ENCODE measurements at regions not wholly inside any gene's neighbourhood (a gene's known extent, or its start where the extent isn't known, plus 50 kb on each side); places are given as distances from the start of the nearest gene placed in this dataset.
"Not testable (repeated sequence)": the region's sequence is repeated elsewhere in the genome, so short reads cannot be mapped to it uniquely, and the experiment has no call there.

GRCh38 chr10:36465604-36466379 lies 659.6 kb upstream of the ANKRD30A start:
- peak; percentile 26 for DNase-seq (ENCODE audit: low read depth)
- H3K4me3 ChIP-seq (ENCODE audit: low read length), result no peak overlapping the region
- no peaks in the 10 kb centered on the region for H3K27me3 ChIP-seq (replicated peaks; ENCODE audit: control insufficient read depth, insufficient read depth, low read length)
- no peak overlapping the region for H3K9ac ChIP-seq (ENCODE audit: low read length)
- H3K4me1 ChIP-seq (ENCODE audit: control insufficient read depth, insufficient read depth, low read length), result peaks cover 29% of the 10 kb centered on the region
- no peaks in the 10 kb centered on the region for H3K9me3 ChIP-seq (ENCODE audit: control insufficient read depth, low read length)
- H3K36me3 ChIP-seq (ENCODE audit: control insufficient read depth, insufficient read depth, low read length, severe bottlenecking), result no peaks in the 10 kb centered on the region

GRCh38 chr10:36464291-36464690 lies 661.1 kb upstream of the ANKRD30A start:
- Histone ChIP-seq H3K9ac (ENCODE audit: low read length) (no peak overlapping the region), H3K4me3 (ENCODE audit: low read length) (no peak overlapping the region)

GRCh38 chr10:36463390-36463789 lies 662.0 kb upstream of the ANKRD30A start:
- Histone ChIP-seq H3K9ac (ENCODE audit: low read length) (no peak overlapping the region), H3K27me3 (replicated peaks; ENCODE audit: control insufficient read depth, insufficient read depth, low read length) (no peaks in the 10 kb centered on the region), H3K4me3 (ENCODE audit: low read length) (no peak overlapping the region)

More at GRCh38 chr10:36464291-36464690, 661.1 kb upstream of the ANKRD30A start:
- Histone ChIP-seq H3K4me1 (ENCODE audit: control insufficient read depth, insufficient read depth, low read length) (peaks cover 29% of the 10 kb centered on the region), H3K9me3 (ENCODE audit: control insufficient read depth, low read length) (no peaks in the 10 kb centered on the region), H3K27me3 (replicated peaks; ENCODE audit: control insufficient read depth, insufficient read depth, low read length) (no peaks in the 10 kb centered on the region), H3K36me3 (ENCODE audit: control insufficient read depth, insufficient read depth, low read length, severe bottlenecking) (no peaks in the 10 kb centered on the region)
- DNase-seq (ENCODE audit: low read depth), result peak; percentile 54

GRCh38 chr10:36462194-36462593 lies 663.2 kb upstream of the ANKRD30A start:
- no peaks in the 10 kb centered on the region for H3K27me3 ChIP-seq (replicated peaks; ENCODE audit: control insufficient read depth, insufficient read depth, low read length)
- H3K4me3 ChIP-seq (ENCODE audit: low read length), result no peak overlapping the region
- H3K9me3 ChIP-seq (ENCODE audit: control insufficient read depth, low read length), result peaks cover 12% of the 10 kb centered on the region
- peak; percentile 62 for DNase-seq (ENCODE audit: low read depth)
- H3K36me3 ChIP-seq (ENCODE audit: control insufficient read depth, insufficient read depth, low read length, severe bottlenecking), result no peaks in the 10 kb centered on the region
- H3K9ac ChIP-seq (ENCODE audit: low read length), result no peak overlapping the region
- peaks cover 29% of the 10 kb centered on the region for H3K4me1 ChIP-seq (ENCODE audit: control insufficient read depth, insufficient read depth, low read length)

More at GRCh38 chr10:36463390-36463789, 662.0 kb upstream of the ANKRD30A start:
- H3K9me3 ChIP-seq (ENCODE audit: control insufficient read depth, low read length), result peaks cover 2% of the 10 kb centered on the region
- no peaks in the 10 kb centered on the region for H3K36me3 ChIP-seq (ENCODE audit: control insufficient read depth, insufficient read depth, low read length, severe bottlenecking)
- peaks cover 29% of the 10 kb centered on the region for H3K4me1 ChIP-seq (ENCODE audit: control insufficient read depth, insufficient read depth, low read length)
- no peak for DNase-seq (ENCODE audit: low read depth)

- H3K9me3 ChIP-seq (ENCODE audit: control insufficient read depth, low read length), result peaks cover 12% of the 10 kb centered on the region
These were observed 667.0 kb upstream of the ANKRD30A start for GRCh38 chr10:36458437-36458836.

GRCh38 chr10:36457751-36458150 lies 667.6 kb upstream of the ANKRD30A start:
- peaks cover 9% of the 10 kb centered on the region for H3K4me1 ChIP-seq (ENCODE audit: control insufficient read depth, insufficient read depth, low read length)
- H3K4me3 ChIP-seq (ENCODE audit: low read length), result no peak overlapping the region
- no peaks in the 10 kb centered on the region for H3K27me3 ChIP-seq (replicated peaks; ENCODE audit: control insufficient read depth, insufficient read depth, low read length)
- H3K9me3 ChIP-seq (ENCODE audit: control insufficient read depth, low read length), result peaks cover 12% of the 10 kb centered on the region
- H3K36me3 ChIP-seq (ENCODE audit: control insufficient read depth, insufficient read depth, low read length, severe bottlenecking), result no peaks in the 10 kb centered on the region
- no peak for DNase-seq (ENCODE audit: low read depth)
- H3K9ac ChIP-seq (ENCODE audit: low read length), result no peak overlapping the region

More at GRCh38 chr10:36458437-36458836, 667.0 kb upstream of the ANKRD30A start:
- H3K27me3 ChIP-seq (replicated peaks; ENCODE audit: control insufficient read depth, insufficient read depth, low read length); DNase-seq (ENCODE audit: low read depth); H3K4me3 ChIP-seq (ENCODE audit: low read length); H3K9ac ChIP-seq (ENCODE audit: low read length); H3K36me3 ChIP-seq (ENCODE audit: control insufficient read depth, insufficient read depth, low read length, severe bottlenecking): not testable (repeated sequence)
- peaks cover 16% of the 10 kb centered on the region for H3K4me1 ChIP-seq (ENCODE audit: control insufficient read depth, insufficient read depth, low read length)

GRCh38 chr10:36455526-36456133 lies 669.8 kb upstream of the ANKRD30A start:
- H3K4me1 ChIP-seq (ENCODE audit: control insufficient read depth, insufficient read depth, low read length), result peaks cover 11% of the 10 kb centered on the region
- DNase-seq (ENCODE audit: low read depth), result no peak
- no peaks in the 10 kb centered on the region for H3K36me3 ChIP-seq (ENCODE audit: control insufficient read depth, insufficient read depth, low read length, severe bottlenecking)
- H3K4me3 ChIP-seq (ENCODE audit: low read length), result no peak overlapping the region
- H3K9ac ChIP-seq (ENCODE audit: low read length), result no peak overlapping the region
- no peaks in the 10 kb centered on the region for H3K27me3 ChIP-seq (replicated peaks; ENCODE audit: control insufficient read depth, insufficient read depth, low read length)
- peaks cover 12% of the 10 kb centered on the region for H3K9me3 ChIP-seq (ENCODE audit: control insufficient read depth, low read length)

GRCh38 chr10:36452851-36453250 lies 672.5 kb upstream of the ANKRD30A start:
- peaks cover 4% of the 10 kb centered on the region for H3K9me3 ChIP-seq (ENCODE audit: control insufficient read depth, low read length)
- H3K9ac ChIP-seq (ENCODE audit: low read length), result no peak overlapping the region
- H3K27me3 ChIP-seq (replicated peaks; ENCODE audit: control insufficient read depth, insufficient read depth, low read length), result no peaks in the 10 kb centered on the region
- H3K4me3 ChIP-seq (ENCODE audit: low read length), result no peak overlapping the region
- DNase-seq (ENCODE audit: low read depth), result no peak
- H3K4me1 ChIP-seq (ENCODE audit: control insufficient read depth, insufficient read depth, low read length), result peaks cover 18% of the 10 kb centered on the region
- H3K36me3 ChIP-seq (ENCODE audit: control insufficient read depth, insufficient read depth, low read length, severe bottlenecking), result no peaks in the 10 kb centered on the region

GRCh38 chr10:36451391-36451970 lies 673.9 kb upstream of the ANKRD30A start:
- H3K36me3 ChIP-seq (ENCODE audit: control insufficient read depth, insufficient read depth, low read length, severe bottlenecking), result no peaks in the 10 kb centered on the region

GRCh38 chr10:36450380-36450779 lies 675.0 kb upstream of the ANKRD30A start:
- Histone ChIP-seq H3K27me3 (replicated peaks; ENCODE audit: control insufficient read depth, insufficient read depth, low read length) (no peaks in the 10 kb centered on the region), H3K4me3 (ENCODE audit: low read length) (peak overlapping the region; percentile 48), H3K4me1 (ENCODE audit: control insufficient read depth, insufficient read depth, low read length) (peaks cover 12% of the 10 kb centered on the region), H3K9me3 (ENCODE audit: control insufficient read depth, low read length) (no peaks in the 10 kb centered on the region), H3K36me3 (ENCODE audit: control insufficient read depth, insufficient read depth, low read length, severe bottlenecking) (no peaks in the 10 kb centered on the region), H3K9ac (ENCODE audit: low read length) (peak overlapping the region; percentile 4)
- peak; percentile 40 for DNase-seq (ENCODE audit: low read depth)

More at GRCh38 chr10:36451391-36451970, 673.9 kb upstream of the ANKRD30A start:
- no peaks in the 10 kb centered on the region for H3K27me3 ChIP-seq (replicated peaks; ENCODE audit: control insufficient read depth, insufficient read depth, low read length)
- no peak overlapping the region for H3K9ac ChIP-seq (ENCODE audit: low read length)
- H3K9me3 ChIP-seq (ENCODE audit: control insufficient read depth, low read length), result no peaks in the 10 kb centered on the region
- no peak overlapping the region for H3K4me3 ChIP-seq (ENCODE audit: low read length)
- DNase-seq (ENCODE audit: low read depth), result no peak
- H3K4me1 ChIP-seq (ENCODE audit: control insufficient read depth, insufficient read depth, low read length), result peaks cover 18% of the 10 kb centered on the region

All from adipocyte (in vitro differentiated cells).